Muscle layer of colon (tissue), 2 donors: ENCODE measurements at regions not wholly inside any gene's neighbourhood (a gene's known extent, or its start where the extent isn't known, plus 50 kb on each side); places are given as distances from the start of the nearest gene placed in this dataset.
"Not testable (repeated sequence)": the region's sequence is repeated elsewhere in the genome, so short reads cannot be mapped to it uniquely, and the experiment has no call there.

Source experiments
- H3K27ac ChIP-seq: one replicate; pipeline ENCODE4 v1.7.0; 2013; ENCODE audit warnings: low read depth, mild to moderate bottlenecking, low read length, moderate library complexity
- H3K27me3 ChIP-seq, 2 donors: one replicate each; pipeline ENCODE4 v1.7.0; 2013; ENCODE audit warnings: low read length in 2 of 2, mild to moderate bottlenecking in 2 of 2; ENCODE audit not compliant: insufficient read depth in 2 of 2, control insufficient read depth in 1 of 2
- H3K36me3 ChIP-seq: one replicate; pipeline ENCODE4 v1.7.0; 2013; ENCODE audit warnings: mild to moderate bottlenecking, low read length; ENCODE audit not compliant: insufficient read depth
- H3K4me1 ChIP-seq: one replicate; pipeline ENCODE4 v1.7.0; 2013; ENCODE audit warnings: mild to moderate bottlenecking, low read length; ENCODE audit not compliant: insufficient read depth
- H3K4me3 ChIP-seq, 2 donors: one replicate each; pipeline ENCODE4 v1.7.0; 2013; ENCODE audit warnings: low read length in 2 of 2, low read depth in 1 of 2, mild to moderate bottlenecking in 1 of 2, moderate library complexity in 1 of 2
- H3K9ac ChIP-seq: one replicate; pipeline ENCODE4 v1.7.0; 2013; ENCODE audit warnings: low read length
- H3K9me3 ChIP-seq: one replicate; pipeline ENCODE4 v1.7.0; 2013; ENCODE audit warnings: mild to moderate bottlenecking, low read length
- donor health status: abdominal sarcoma.
- donor health status: Adenocarcinoma of cecum.

- H3K27me3 ChIP-seq: not testable (repeated sequence)
Observed at GRCh38 chr15:98089352-98089751, 128.8 kb downstream of the ARRDC4 start.

DNA sequence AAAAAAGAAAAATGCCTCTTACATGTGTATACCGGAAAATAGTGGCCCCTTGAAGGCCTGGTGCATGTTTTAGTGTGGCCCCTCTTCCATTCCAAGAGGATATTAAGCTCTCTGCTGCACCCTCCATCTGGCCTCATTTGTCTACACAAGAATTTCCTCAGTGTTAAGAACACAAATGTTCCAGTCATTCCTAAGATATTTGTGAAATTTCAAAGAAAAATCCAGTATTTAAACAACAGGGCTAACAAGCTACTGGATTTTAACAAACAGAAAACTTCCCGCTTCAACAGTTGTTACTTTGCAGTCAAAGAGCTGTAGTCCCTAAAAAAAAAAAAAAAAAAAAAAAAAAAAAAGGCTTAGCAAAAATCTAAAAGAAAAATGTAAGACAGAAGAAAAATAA, 137.5 kb downstream of the ARRDC4 start:
- H3K27ac ChIP-seq, H3K4me3 ChIP-seq, H3K36me3 ChIP-seq, H3K4me1 ChIP-seq, H3K9me3 ChIP-seq, H3K9ac ChIP-seq, H3K27me3 ChIP-seq: not testable (repeated sequence)

More at GRCh38 chr15:98089352-98089751, 128.8 kb downstream of the ARRDC4 start:
- H3K9ac ChIP-seq, H3K27ac ChIP-seq, H3K9me3 ChIP-seq, H3K4me1 ChIP-seq, H3K36me3 ChIP-seq, H3K4me3 ChIP-seq: not testable (repeated sequence)

- not testable (repeated sequence) for H3K27me3 ChIP-seq, H3K9ac ChIP-seq, H3K4me1 ChIP-seq, H3K36me3 ChIP-seq, H3K27ac ChIP-seq, H3K9me3 ChIP-seq, H3K4me3 ChIP-seq
Observed at GRCh38 chr15:98100606-98101005, 140.1 kb downstream of the ARRDC4 start.

GRCh38 chr15:98103570-98103969, 143.1 kb downstream of the ARRDC4 start:
- Histone ChIP-seq H3K9me3 (no peaks in the 10 kb centered on the region), H3K4me1 (no peaks in the 10 kb centered on the region), H3K4me3 (no peak overlapping the region), H3K27ac (no peak overlapping the region), H3K36me3 (no peaks in the 10 kb centered on the region), H3K9ac (no peak overlapping the region), H3K27me3 (no peaks in the 10 kb centered on the region)

- not testable (repeated sequence) for H3K9me3 ChIP-seq, H3K27me3 ChIP-seq
Observed at GRCh38 chr15:98104386-98105151, 144.1 kb downstream of the ARRDC4 start.

GRCh38 chr15:98106615-98107194, 146.2 kb downstream of the ARRDC4 start:
- not testable (repeated sequence) for H3K4me3 ChIP-seq, H3K27me3 ChIP-seq, H3K4me1 ChIP-seq, H3K9me3 ChIP-seq, H3K27ac ChIP-seq, H3K9ac ChIP-seq, H3K36me3 ChIP-seq

More at GRCh38 chr15:98104386-98105151, 144.1 kb downstream of the ARRDC4 start:
- not testable (repeated sequence) for H3K4me1 ChIP-seq, H3K27ac ChIP-seq, H3K36me3 ChIP-seq, H3K4me3 ChIP-seq, H3K9ac ChIP-seq

- Histone ChIP-seq H3K4me1 (no peaks in the 10 kb centered on the region), H3K9me3 (no peaks in the 10 kb centered on the region), H3K27me3 (no peaks in the 10 kb centered on the region), H3K36me3 (no peaks in the 10 kb centered on the region), H3K4me3 (no peak overlapping the region), H3K9ac (no peak overlapping the region), H3K27ac (no peak overlapping the region)
Observed at GRCh38 chr15:98111806-98112205, 151.3 kb downstream of the ARRDC4 start.

GRCh38 chr15:98113327-98113726, 152.8 kb downstream of the ARRDC4 start:
- no peak overlapping the region for H3K4me3 ChIP-seq
- H3K9ac ChIP-seq: no peak overlapping the region
- no peaks in the 10 kb centered on the region for H3K36me3 ChIP-seq
- H3K4me1 ChIP-seq: no peaks in the 10 kb centered on the region
- H3K27ac ChIP-seq: no peak overlapping the region
- no peaks in the 10 kb centered on the region for H3K9me3 ChIP-seq
- H3K27me3 ChIP-seq: no peaks in the 10 kb centered on the region

- H3K9ac ChIP-seq: no peak overlapping the region
- peaks cover 30% of the 10 kb centered on the region for H3K4me1 ChIP-seq
- no peak overlapping the region for H3K4me3 ChIP-seq
- H3K27me3 ChIP-seq: no peaks in the 10 kb centered on the region
- no peaks in the 10 kb centered on the region for H3K36me3 ChIP-seq
- no peak overlapping the region for H3K27ac ChIP-seq
- H3K9me3 ChIP-seq: no peaks in the 10 kb centered on the region
Observed at GRCh38 chr15:98120561-98120960, 160.1 kb downstream of the ARRDC4 start.

- no peak overlapping the region for H3K4me3 ChIP-seq
- H3K27me3 ChIP-seq: no peaks in the 10 kb centered on the region
- no peaks in the 10 kb centered on the region for H3K9me3 ChIP-seq
- no peaks in the 10 kb centered on the region for H3K36me3 ChIP-seq
- H3K4me1 ChIP-seq: peaks cover 30% of the 10 kb centered on the region
- H3K27ac ChIP-seq: peak overlapping the region; percentile 21
- H3K9ac ChIP-seq: no peak overlapping the region
Observed at GRCh38 chr15:98121536-98121935, 161.0 kb downstream of the ARRDC4 start.

- Histone ChIP-seq H3K27me3 (no peaks in the 10 kb centered on the region), H3K9ac (no peak overlapping the region), H3K4me1 (peaks cover 30% of the 10 kb centered on the region), H3K36me3 (no peaks in the 10 kb centered on the region), H3K27ac (peak overlapping the region; percentile 21), H3K9me3 (no peaks in the 10 kb centered on the region), H3K4me3 (no peak overlapping the region)
Observed at GRCh38 chr15:98121957-98122356, 161.5 kb downstream of the ARRDC4 start.

DNA sequence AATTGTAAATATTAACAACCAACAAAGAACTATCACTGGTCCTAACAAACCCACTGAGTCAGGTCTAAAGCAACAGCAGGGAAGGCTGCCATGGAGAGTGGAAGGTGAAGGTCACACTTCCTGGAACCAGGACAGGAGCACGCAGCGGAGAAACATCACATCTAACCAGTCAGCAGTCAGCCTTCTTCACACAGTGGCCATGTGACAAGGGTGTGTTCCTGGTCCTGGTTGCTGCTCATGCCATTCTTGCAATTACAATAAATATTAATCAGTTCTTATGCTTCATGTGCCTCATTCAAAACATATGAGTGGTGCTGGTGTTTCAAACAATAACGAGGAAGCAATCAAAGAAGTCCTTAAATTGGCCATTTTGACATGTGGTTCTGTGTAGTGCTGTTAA, 162.8 kb downstream of the ARRDC4 start:
- no peaks in the 10 kb centered on the region for H3K9me3 ChIP-seq
- H3K4me3 ChIP-seq: no peak overlapping the region
- H3K36me3 ChIP-seq: no peaks in the 10 kb centered on the region
- H3K27me3 ChIP-seq: no peaks in the 10 kb centered on the region
- H3K27ac ChIP-seq: no peak overlapping the region
- H3K9ac ChIP-seq: no peak overlapping the region
- H3K4me1 ChIP-seq: peaks cover 30% of the 10 kb centered on the region
